Endodermal cell (in vitro differentiated cells): ENCODE measurements at regions not wholly inside any gene's neighbourhood (a gene's known extent, or its start where the extent isn't known, plus 50 kb on each side); places are given as distances from the start of the nearest gene placed in this dataset.

Experiments used
- DNase-seq: peaks from one replicate; pipeline ENCODE4 v3.0.0-alpha.2; 2017
- H3K27ac ChIP-seq: 2 replicates; pipeline ENCODE4 v1.5.1; 2013; ENCODE audit warnings: mild to moderate bottlenecking, low read depth, low read length, moderate library complexity
- H3K27me3 ChIP-seq: 2 replicates; pipeline ENCODE4 v1.6.1; 2013; ENCODE audit warnings: mild to moderate bottlenecking, low read length, moderate library complexity; ENCODE audit not compliant: insufficient read depth, control insufficient read depth, poor library complexity, severe bottlenecking
- H3K36me3 ChIP-seq: 2 replicates; pipeline ENCODE4 v1.7.0; 2013; ENCODE audit warnings: mild to moderate bottlenecking, low read length, moderate library complexity; ENCODE audit not compliant: control insufficient read depth, insufficient read depth
- H3K4me1 ChIP-seq: one replicate; pipeline ENCODE4 v1.7.0; 2013; ENCODE audit warnings: low read length; ENCODE audit not compliant: control insufficient read depth, insufficient read depth
- H3K4me3 ChIP-seq: 2 replicates; pipeline ENCODE4 v1.5.1; 2013; ENCODE audit warnings: mild to moderate bottlenecking, low read length, moderate library complexity
- H3K9ac ChIP-seq: 2 replicates; pipeline ENCODE4 v1.6.1; 2013; ENCODE audit warnings: mild to moderate bottlenecking, low read length, moderate library complexity; ENCODE audit not compliant: poor library complexity, severe bottlenecking; ENCODE audit errors: extremely low read depth
- H3K9me3 ChIP-seq: 2 replicates; pipeline ENCODE4 v1.6.1; 2013; ENCODE audit warnings: mild to moderate bottlenecking, low read length, moderate library complexity; ENCODE audit not compliant: control insufficient read depth
- H3K27ac Mint-ChIP-seq: 2 replicates; pipeline ENCODE4 v1.8.0; 2020; ENCODE audit warnings: mixed read lengths
- H3K27me3 Mint-ChIP-seq: 2 replicates; pipeline ENCODE4 v1.8.0; 2021; ENCODE audit warnings: mild to moderate bottlenecking, mixed read lengths; ENCODE audit not compliant: insufficient read depth
- H3K36me3 Mint-ChIP-seq: 2 replicates; pipeline ENCODE4 v1.8.0; 2020; ENCODE audit warnings: low read depth, mixed read lengths
- H3K4me1 Mint-ChIP-seq: 2 replicates; pipeline ENCODE4 v1.8.0; 2020; ENCODE audit warnings: mixed read lengths
- H3K4me3 Mint-ChIP-seq: 2 replicates; pipeline ENCODE4 v1.8.0; 2020; ENCODE audit warnings: mild to moderate bottlenecking, moderate library complexity, mixed read lengths
- H3K9me3 Mint-ChIP-seq: 2 replicates; pipeline ENCODE4 v1.8.0; 2020; ENCODE audit warnings: mild to moderate bottlenecking, mixed read lengths
- WGBS, 2 experiments: methylation state at CpG; one replicate each; pipeline versions ENCODE4 v1.1.5 to v1.1.7; 2013; ENCODE audit warnings: missing lambda C conversion rate in 2 of 2, mixed read lengths in 1 of 2; ENCODE audit not compliant: insufficient coverage in 1 of 2, insufficient read length in 1 of 2; 5-methylcytosine and 5-hydroxymethylcytosine counted together
- TF ChIP-seq, protein P1 (sequence below): fragments of 200-600 bp; sonication (generic); conservative IDR thresholded peaks from 2 replicates; pipeline ENCODE4 v1.5.0; 2021; ENCODE audit warnings: antibody characterized with exemption, mild to moderate bottlenecking

DNA sequence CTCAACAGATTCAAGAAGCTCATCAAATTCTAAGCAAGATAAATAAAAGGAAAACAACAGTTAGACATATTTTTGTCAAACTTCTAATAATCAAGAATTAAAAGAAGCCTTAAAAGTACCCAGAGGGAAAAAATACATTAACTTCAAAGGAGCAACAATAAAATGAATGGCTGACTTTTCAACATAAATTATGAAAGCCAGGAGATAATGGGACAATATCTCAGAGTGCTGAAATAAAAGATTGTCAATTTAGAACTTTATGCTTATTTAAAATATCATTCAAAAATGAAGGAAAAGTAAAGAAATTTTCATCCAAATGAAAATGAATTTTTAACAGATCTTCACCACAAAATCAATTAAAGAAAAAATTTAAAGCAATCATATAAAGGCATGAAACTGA is 108.5 kb upstream of the IL6 start:
- Histone ChIP-seq H3K4me1 (no peaks in the 10 kb centered on the region), H3K4me3 (no peak overlapping the region), H3K27ac (no peak overlapping the region), H3K9ac (no peak overlapping the region), H3K9me3 (peaks cover 41% of the 10 kb centered on the region), H3K27me3 (no peaks in the 10 kb centered on the region), H3K36me3 (peaks cover 50% of the 10 kb centered on the region)
- TF ChIP-seq, protein P1, sequence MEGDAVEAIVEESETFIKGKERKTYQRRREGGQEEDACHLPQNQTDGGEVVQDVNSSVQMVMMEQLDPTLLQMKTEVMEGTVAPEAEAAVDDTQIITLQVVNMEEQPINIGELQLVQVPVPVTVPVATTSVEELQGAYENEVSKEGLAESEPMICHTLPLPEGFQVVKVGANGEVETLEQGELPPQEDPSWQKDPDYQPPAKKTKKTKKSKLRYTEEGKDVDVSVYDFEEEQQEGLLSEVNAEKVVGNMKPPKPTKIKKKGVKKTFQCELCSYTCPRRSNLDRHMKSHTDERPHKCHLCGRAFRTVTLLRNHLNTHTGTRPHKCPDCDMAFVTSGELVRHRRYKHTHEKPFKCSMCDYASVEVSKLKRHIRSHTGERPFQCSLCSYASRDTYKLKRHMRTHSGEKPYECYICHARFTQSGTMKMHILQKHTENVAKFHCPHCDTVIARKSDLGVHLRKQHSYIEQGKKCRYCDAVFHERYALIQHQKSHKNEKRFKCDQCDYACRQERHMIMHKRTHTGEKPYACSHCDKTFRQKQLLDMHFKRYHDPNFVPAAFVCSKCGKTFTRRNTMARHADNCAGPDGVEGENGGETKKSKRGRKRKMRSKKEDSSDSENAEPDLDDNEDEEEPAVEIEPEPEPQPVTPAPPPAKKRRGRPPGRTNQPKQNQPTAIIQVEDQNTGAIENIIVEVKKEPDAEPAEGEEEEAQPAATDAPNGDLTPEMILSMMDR = no peak
- Mint-ChIP-seq H3K27ac (no peak overlapping the region), H3K36me3 (peaks cover 71% of the 10 kb centered on the region), H3K4me3 (no peak overlapping the region), H3K27me3 (no peaks in the 10 kb centered on the region), H3K9me3 (peaks cover 21% of the 10 kb centered on the region), H3K4me1 (peaks cover 3% of the 10 kb centered on the region)
- DNase-seq = no peak

GRCh38 chr7:22617166-22617565 is 109.8 kb upstream of the IL6 start:
- Mint-ChIP-seq H3K27ac (no peak overlapping the region), H3K27me3 (no peaks in the 10 kb centered on the region), H3K36me3 (peaks cover 59% of the 10 kb centered on the region), H3K9me3 (peaks cover 21% of the 10 kb centered on the region), H3K4me3 (no peak overlapping the region), H3K4me1 (peaks cover 13% of the 10 kb centered on the region)
- no peak overlapping the region for H3K4me3 ChIP-seq
- no peak overlapping the region for H3K27ac ChIP-seq
- 93 to 100% methylated on average over 3 to 4 of the region's 4 CpGs for WGBS, 2 experiments
- H3K9me3 ChIP-seq = peaks cover 41% of the 10 kb centered on the region
- TF ChIP-seq, protein P1 = no peak
- peaks cover 42% of the 10 kb centered on the region for H3K36me3 ChIP-seq
- H3K9ac ChIP-seq = no peak overlapping the region
- H3K27me3 ChIP-seq = no peaks in the 10 kb centered on the region
- no peaks in the 10 kb centered on the region for H3K4me1 ChIP-seq
- DNase-seq = no peak

GRCh38 chr7:22613496-22613895 is 113.5 kb upstream of the IL6 start:
- Histone ChIP-seq H3K4me1 (peaks cover 6% of the 10 kb centered on the region), H3K9me3 (peaks cover 18% of the 10 kb centered on the region), H3K4me3 (no peak overlapping the region), H3K27me3 (no peaks in the 10 kb centered on the region), H3K27ac (no peak overlapping the region), H3K36me3 (peaks cover 37% of the 10 kb centered on the region), H3K9ac (no peak overlapping the region)
- Mint-ChIP-seq H3K27me3 (no peaks in the 10 kb centered on the region), H3K27ac (no peak overlapping the region), H3K36me3 (peaks cover 34% of the 10 kb centered on the region), H3K4me1 (peaks cover 24% of the 10 kb centered on the region), H3K9me3 (peaks cover 12% of the 10 kb centered on the region), H3K4me3 (no peak overlapping the region)
- TF ChIP-seq, protein P1 = no peak
- no peak for DNase-seq
- 91 to 96% methylated on average over 1 of the region's 2 CpGs for WGBS, 2 experiments
